GM21825 (cell line): ENCODE measurements at regions not wholly inside any gene's neighbourhood (a gene's known extent, or its start where the extent isn't known, plus 50 kb on each side); places are given as distances from the start of the nearest gene placed in this dataset.
A peak's percentile ranks its signal among the peaks of the same experiment; 100 is the strongest.
"Not testable (repeated sequence)": the region's sequence is repeated elsewhere in the genome, so short reads cannot be mapped to it uniquely, and the experiment has no call there.

Experiments
- ATAC-seq: cut with Tn5 transposase; IDR thresholded peaks from one replicate; pipeline ENCODE4 v1.9.1; 2021; ENCODE audit warnings: mild to moderate bottlenecking, moderate library complexity; ENCODE audit not compliant: unreplicated experiment

DNA sequence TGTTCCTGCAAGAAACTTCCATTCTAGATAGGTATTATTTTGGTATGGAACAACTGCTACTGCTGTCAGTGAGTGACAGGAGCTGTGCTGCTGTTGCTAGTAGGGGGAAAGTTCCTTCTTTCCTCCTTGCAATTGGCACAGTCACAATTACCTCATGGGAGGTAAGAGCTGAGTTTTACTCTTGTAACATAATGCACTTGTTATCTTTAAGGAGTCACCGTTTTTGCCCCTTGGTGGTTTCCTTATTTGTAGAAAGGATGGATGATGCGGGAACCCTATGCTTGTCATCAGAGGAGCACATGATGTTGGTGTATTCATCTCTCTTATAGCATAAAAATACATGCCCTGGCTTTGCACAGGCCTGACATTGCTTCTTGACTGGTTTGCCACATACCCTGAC, 234.7 kb upstream of the NPY start:
- no peak for ATAC-seq

- no peak for ATAC-seq
These were observed 232.9 kb upstream of the NPY start for GRCh38 chr7:24050991-24051560.

DNA sequence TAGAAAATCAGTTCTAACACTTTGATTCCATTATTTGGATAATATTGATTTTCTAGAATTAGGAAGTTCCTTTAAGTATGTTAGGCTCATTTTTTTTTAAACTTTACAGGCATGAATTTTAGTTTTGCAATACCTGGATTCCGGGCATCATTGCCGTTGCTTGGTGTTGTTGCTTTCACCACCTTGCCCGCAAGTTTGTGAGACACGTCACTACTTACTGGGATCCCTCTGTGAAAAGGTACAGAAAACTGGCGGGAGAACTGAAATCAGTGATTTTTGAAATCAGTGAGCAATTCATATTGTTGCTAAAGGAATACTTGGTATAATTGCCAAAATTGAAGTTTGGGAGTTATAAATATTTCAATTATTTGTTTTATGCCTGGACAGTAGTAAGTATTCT, 232.3 kb upstream of the NPY start:
- no peak for ATAC-seq

- no peak for ATAC-seq
These were observed 231.3 kb upstream of the NPY start for GRCh38 chr7:24052572-24053260.

DNA sequence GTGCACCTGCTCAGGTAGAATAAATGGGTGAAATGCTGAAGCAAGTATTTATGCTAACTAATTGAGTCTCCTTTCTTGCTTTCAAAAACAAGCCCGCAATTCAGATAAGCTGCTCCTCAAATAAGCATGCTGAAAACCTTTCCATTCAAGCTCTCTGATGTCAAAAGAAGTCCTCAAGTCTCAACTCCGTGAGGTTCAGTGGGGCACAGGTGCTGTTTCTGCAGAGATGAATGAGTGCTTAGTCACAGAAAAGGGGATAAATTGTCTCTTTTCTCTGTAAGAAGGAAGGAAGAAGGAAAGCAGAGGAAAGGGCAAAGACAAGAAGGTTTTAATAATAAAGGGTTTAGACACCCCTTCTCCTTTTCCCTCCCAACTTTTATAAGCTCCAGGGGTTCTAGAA, 229.8 kb upstream of the NPY start:
- ATAC-seq, result no peak

DNA sequence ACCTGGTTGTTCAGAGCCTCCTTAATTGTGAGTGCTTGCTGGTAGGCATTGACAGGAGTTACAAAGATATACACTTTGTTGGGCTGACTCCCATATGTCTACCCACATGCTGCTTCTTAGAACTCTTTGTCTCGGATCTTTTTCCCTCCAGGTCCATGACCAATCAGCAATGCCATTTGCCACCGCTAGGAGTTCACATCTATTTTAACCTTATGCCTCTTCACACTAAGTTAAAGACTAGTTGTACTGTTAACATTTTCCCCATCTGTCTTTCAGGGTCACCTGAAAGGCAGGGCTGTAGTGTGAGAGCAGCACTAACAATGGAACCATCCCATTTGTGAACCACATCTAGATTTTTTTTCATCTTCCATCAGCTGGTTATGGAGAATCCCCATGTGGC, 226.7 kb upstream of the NPY start:
- ATAC-seq, result no peak

GRCh38 chr7:24058953-24059352, 225.0 kb upstream of the NPY start:
- ATAC-seq, result no peak

DNA sequence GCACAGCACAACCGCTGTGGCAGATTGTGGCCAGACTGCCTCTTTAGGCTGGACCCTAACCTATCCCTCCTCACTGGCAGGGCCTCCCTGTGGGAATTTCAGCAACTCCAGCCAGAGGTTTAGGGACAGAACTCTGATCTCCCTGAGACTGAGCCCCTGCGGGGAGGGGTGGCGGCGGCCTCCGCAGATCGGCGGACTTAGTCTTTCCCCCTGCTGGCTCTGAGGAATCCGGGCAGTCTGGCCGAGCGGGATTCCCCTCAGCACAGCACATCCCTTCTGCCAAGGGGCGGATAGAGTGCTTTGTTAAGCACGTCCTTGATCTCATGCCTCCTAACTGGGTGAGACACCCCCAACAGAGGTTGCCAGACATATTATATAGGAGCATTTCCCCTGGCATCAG, 224.2 kb upstream of the NPY start:
- no peak for ATAC-seq

DNA sequence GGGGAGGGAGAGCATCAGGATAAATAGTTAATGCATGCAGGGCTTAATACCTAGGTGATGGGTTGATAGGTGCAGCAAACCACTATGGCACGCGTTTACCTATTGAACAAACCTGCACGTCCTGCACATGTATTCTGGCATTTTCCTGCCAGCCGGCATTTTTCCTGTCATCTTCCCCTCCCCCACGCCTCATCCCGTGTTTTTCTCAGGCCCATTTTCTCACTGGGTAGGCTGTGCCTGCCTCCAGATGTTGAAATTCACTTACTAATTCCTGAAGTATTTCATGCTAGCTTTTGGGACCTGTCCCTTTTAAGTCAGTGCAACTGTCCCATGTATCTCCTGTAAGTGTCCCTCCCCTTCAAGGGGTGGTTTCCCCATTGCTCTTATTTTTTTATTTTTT, 220.3 kb upstream of the NPY start:
- no peak for ATAC-seq

GRCh38 chr7:24069751-24070150, 214.2 kb upstream of the NPY start:
- no peak for ATAC-seq

GRCh38 chr7:24073651-24074420, 210.2 kb upstream of the NPY start:
- no peak for ATAC-seq

DNA sequence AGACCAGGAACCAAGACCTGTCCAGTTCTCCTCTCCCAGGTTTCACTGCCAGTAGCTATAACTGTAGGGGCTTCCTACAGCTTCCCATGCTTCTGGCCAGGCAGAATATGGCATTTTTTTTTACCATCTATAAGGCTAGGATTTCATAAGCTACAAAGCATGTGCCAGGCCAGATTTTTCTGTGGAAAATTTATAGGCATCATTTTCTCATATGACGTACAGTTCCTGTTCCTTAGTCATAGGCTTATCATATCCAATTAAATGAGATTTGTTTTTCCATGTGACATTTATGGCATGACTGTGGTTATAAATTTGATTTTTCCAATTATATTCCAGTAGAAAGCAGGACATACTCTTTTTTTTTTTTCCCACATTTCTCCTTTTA, 208.6 kb upstream of the NPY start:
- no peak for ATAC-seq

DNA sequence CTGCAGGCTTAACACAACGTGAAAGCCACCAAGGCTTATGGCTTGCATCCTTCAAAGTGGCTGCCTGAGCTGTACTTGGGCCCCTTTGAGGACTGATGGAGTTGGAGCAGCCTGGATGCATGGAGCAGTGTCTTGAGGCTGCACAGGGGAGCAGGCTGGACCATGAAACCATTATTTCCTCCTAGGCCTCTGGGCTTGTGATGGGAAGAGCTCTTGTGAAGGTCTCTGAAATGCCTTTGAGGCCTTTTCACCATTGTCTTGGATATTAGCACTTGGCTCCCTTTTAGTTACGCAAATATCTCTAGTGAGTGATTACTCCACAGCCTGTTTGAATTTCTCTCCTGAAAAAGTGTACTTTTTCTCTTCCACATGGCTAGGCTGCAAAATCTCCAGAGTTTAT, 201.2 kb upstream of the NPY start:
- ATAC-seq, result no peak

DNA sequence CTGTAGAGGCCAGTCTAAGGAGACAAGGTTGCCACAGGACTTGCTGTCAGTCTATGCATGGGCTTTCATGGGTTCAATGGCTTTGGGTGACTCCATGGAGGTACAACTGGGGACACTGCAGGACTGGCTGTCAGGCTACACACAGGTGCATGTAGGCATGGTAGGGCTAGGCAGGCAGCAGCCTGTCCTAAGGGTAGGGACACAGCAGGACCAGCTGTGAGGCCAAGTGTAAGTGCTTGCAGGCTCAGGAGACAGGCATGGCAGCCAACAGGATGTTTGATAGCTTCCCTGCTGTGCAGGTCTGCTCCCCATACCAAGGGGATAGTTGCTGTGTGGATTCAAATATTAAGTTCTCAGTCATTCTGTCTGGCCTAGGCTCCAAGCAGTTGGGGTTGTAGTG, 181.0 kb upstream of the NPY start:
- ATAC-seq, result no peak

- ATAC-seq, result peak; percentile 81
These were observed 175.0 kb upstream of the NPY start for GRCh38 chr7:24108906-24109376.

DNA sequence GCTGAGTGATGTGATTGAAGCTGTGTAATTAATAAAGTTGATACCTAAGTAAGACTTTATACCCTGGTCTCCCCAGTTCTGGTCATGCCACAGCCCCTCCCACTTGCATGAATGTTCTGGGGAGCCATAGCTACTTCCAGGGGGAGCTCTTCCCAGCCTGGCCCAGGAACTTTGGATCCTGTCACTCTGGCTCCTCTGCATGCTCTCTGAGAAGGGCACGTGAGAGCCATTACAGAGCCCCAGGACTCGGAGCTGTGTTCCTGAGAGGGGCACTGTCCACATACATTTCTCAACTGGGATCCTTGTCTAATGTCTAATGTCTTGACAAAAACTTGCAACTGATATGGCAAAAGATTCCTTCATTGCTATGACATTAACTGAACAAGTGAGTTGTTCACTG, 173.9 kb upstream of the NPY start:
- no peak for ATAC-seq

DNA sequence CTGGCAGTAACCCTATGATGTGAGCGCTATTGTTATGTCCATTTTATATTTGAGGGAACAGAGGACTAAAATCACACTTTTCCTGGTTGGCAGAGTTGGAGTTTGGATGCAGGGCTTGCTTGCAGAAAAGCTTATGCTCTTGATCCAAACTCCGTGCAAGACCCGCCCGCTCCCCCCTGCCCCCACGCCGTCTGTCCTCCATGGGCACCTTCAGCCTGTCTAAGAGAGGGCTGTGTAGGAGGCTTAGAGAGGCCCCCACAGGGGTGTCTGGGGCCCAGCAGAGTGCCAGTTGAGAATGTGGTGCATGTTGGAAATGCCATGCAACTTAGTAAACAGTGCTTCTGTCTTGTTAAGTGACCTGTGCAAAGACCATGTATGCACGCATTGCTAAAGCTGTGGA, 170.5 kb upstream of the NPY start:
- ATAC-seq, result no peak

DNA sequence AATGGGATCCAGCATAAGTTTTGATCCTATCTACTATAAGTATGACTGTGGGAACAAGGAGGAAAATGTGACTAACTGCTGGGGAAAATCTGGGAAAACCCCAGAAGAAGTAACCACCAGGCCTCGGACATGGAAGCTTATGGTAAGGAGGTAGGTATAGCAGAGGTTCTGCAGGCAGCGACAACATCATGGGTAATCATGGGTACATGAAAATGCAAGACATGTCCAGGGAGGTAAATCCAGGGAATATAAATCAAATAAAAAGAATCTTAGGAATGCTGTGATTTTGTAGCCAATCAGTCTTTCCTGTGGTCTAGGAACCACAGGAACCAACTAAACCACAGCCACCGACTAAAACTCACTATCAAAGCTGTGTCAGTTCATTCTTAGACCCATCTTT, 168.3 kb upstream of the NPY start:
- no peak for ATAC-seq

DNA sequence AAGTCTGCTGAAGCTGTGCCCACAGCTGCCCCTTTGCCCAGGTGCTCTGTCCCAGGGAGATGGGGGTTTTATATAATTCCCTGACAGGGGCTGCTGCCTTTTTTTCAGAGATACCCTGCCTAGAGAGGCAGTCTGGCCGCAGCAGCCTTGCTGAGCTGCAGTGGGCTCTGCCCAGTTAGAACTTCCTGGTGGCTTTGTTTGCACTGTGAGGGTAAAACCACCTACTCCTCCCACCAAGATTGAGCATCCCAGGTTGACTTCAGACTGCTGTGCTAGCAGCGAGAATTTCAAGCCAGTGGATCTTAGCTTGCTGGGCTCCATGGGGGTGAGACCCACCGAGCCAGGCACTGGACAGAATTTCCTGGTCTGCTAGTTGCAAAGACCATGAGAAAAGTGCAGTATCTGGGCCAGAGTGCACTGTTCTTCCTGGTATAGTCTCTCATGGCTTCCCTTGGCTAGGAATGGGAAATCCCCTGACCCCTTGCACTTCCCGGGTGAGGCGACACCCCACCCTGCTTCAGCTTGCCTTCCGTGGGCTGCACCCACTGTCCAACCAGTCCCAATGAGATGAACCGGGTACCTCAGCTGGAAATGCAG, 166.0 kb upstream of the NPY start:
- not testable (repeated sequence) for ATAC-seq

DNA sequence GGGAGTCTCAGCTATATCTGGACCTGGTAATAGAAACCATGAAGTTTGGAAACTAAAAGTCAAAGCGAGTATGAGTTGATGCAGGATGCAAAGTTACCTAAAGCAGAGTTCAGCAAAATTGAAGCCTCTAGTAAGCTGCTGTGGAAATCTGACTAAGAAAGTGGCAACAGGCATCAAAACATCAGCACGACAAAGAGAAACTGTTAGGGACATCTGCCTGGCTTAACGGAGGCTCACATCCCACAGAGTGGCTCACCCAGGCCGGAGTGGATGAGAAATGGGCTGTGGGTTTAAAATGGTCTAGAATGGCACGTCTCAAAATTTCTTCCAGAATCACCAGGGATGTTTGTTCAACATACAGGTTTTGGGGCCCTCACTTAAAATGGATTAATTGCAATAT, 164.1 kb upstream of the NPY start:
- no peak for ATAC-seq

- no peak for ATAC-seq
These were observed 160.9 kb upstream of the NPY start for GRCh38 chr7:24123076-24123475.

GRCh38 chr7:24125765-24126164, 158.2 kb upstream of the NPY start:
- no peak for ATAC-seq
